Gastroesophageal sphincter (tissue), 3 donors: ENCODE measurements at regions not wholly inside any gene's neighbourhood (a gene's known extent, or its start where the extent isn't known, plus 50 kb on each side); places are given as distances from the start of the nearest gene placed in this dataset.

Source experiments
- CTCF ChIP-seq, 4 experiments: fragments of 200-600 bp in 2 of 4; fragments of 450-650 bp in 2 of 4; sonication (generic) in 1 of 4; IDR thresholded peaks; one replicate each; pipeline ENCODE4 v1.5.1; 2017 to 2019; ENCODE audit warnings: antibody characterized with exemption in 4 of 4, mild to moderate bottlenecking in 2 of 4, moderate library complexity in 2 of 4
- EP300 ChIP-seq: sonication (generic); formaldehyde crosslinking; IDR thresholded peaks from one replicate; pipeline ENCODE4 v1.6.1; 2017; ENCODE audit warnings: antibody characterized with exemption, mild to moderate bottlenecking
- POLR2A ChIP-seq, 2 donors: fragments of 450-650 bp; IDR thresholded peaks; one replicate each; pipeline ENCODE4 v1.6.1; 2017; ENCODE audit warnings: antibody characterized with exemption in 2 of 2, mild to moderate bottlenecking in 2 of 2, moderate library complexity in 1 of 2

- TF ChIP-seq CTCF (IDR thresholded peaks at IDR 0.05) (no peak), POLR2A (IDR thresholded peaks at IDR 0.05) (no peak), EP300 (no peak)
Measured at GRCh38 chr17:13398853-13399252, 202.9 kb downstream of the HS3ST3A1 start.
